HEK293T (cell line): ENCODE measurements at regions not wholly inside any gene's neighbourhood (a gene's known extent, or its start where the extent isn't known, plus 50 kb on each side); places are given as distances from the start of the nearest gene placed in this dataset.

Source experiments
- BHLHE40 ChIP-seq: fragments of 450-650 bp; IDR thresholded peaks from 2 replicates; pipeline ENCODE4 v1.6.1; 2016; ENCODE audit warnings: mild to moderate bottlenecking, moderate library complexity, borderline replicate concordance
- ELF4 ChIP-seq: fragments of 450-650 bp; IDR thresholded peaks from 2 replicates; pipeline ENCODE4 v1.6.1; 2017; ENCODE audit warnings: antibody characterized with exemption
- FOXA1 ChIP-seq: fragments of 450-650 bp; IDR thresholded peaks from 2 replicates; pipeline ENCODE4 v1.6.1; 2016; ENCODE audit warnings: mild to moderate bottlenecking
- FOXK2 ChIP-seq: fragments of 450-650 bp; IDR thresholded peaks from 2 replicates; pipeline ENCODE4 v1.6.1; 2016; ENCODE audit warnings: mild to moderate bottlenecking
- FOXM1 ChIP-seq: fragments of 450-650 bp; IDR thresholded peaks from 2 replicates; pipeline ENCODE4 v1.6.1; 2017; ENCODE audit warnings: mild to moderate bottlenecking, borderline replicate concordance
- HDGF ChIP-seq: fragments of 450-650 bp; IDR thresholded peaks from 2 replicates; pipeline ENCODE4 v1.6.1; 2017; ENCODE audit warnings: antibody characterized with exemption, borderline replicate concordance
- L3MBTL2 ChIP-seq: fragments of 450-650 bp; conservative IDR thresholded peaks from 2 replicates; pipeline ENCODE4 v1.6.1; 2016; ENCODE audit warnings: mild to moderate bottlenecking
- LEF1 ChIP-seq: fragments of 450-650 bp; IDR thresholded peaks from 2 replicates; pipeline ENCODE4 v1.6.1; 2017; ENCODE audit warnings: mild to moderate bottlenecking, borderline replicate concordance
- SP1 ChIP-seq: fragments of 450-650 bp; IDR thresholded peaks from 2 replicates; pipeline ENCODE4 v1.6.1; 2017
- SUZ12 ChIP-seq: fragments of 450-650 bp; IDR thresholded peaks from 2 replicates; pipeline ENCODE4 v1.6.1; 2016; ENCODE audit warnings: mild to moderate bottlenecking
- TARDBP ChIP-seq: fragments of 450-650 bp; IDR thresholded peaks from 2 replicates; pipeline ENCODE4 v1.6.1; 2016
- ZNF384 ChIP-seq: fragments of 450-650 bp; IDR thresholded peaks from 2 replicates; pipeline ENCODE4 v1.6.1; 2016
- TF ChIP-seq, protein P1 (sequence below): fragments of 450-650 bp; IDR thresholded peaks from 2 replicates; pipeline ENCODE4 v1.6.1; 2016

DNA sequence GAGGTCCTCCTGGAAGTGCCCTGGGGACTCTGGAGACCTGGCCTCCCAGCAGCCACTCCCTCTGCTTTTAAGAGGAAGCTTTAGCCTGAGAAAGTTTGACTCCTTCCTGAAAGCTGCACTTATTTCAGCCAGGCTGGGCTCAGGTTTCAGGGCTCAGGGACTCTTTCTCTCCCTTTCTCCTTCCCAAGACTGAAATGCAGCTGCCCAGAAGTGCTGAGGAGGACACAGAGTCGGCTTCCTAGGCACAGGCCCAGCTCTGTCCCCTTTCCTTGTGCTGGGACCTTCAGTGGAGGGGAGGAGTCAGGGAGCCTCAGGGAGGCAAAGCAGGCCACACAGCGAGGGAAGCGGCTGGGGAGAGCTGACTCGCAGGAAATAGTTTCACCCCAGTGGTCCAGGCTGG is 137.3 kb downstream of the NAV1 start:
- TF ChIP-seq SP1 (no peak), ELF4 (no peak), FOXM1 (no peak), SUZ12 (no peak), HDGF (no peak), FOXK2 (no peak), LEF1 (no peak), ZNF384 (no peak), L3MBTL2 (no peak), BHLHE40 (no peak), TARDBP (no peak), FOXA1 (no peak)
- TF ChIP-seq, protein P1, sequence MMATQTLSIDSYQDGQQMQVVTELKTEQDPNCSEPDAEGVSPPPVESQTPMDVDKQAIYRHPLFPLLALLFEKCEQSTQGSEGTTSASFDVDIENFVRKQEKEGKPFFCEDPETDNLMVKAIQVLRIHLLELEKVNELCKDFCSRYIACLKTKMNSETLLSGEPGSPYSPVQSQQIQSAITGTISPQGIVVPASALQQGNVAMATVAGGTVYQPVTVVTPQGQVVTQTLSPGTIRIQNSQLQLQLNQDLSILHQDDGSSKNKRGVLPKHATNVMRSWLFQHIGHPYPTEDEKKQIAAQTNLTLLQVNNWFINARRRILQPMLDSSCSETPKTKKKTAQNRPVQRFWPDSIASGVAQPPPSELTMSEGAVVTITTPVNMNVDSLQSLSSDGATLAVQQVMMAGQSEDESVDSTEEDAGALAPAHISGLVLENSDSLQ: no peak
